Spleen (tissue), 11 donors: ENCODE measurements at regions not wholly inside any gene's neighbourhood (a gene's known extent, or its start where the extent isn't known, plus 50 kb on each side); places are given as distances from the start of the nearest gene placed in this dataset.

Experiments used
- DNase-seq: peaks from one replicate; pipeline ENCODE4 v3.0.0-alpha.2; 2020
- H3K27ac ChIP-seq, 8 donors: fragments of 200-600 bp; sonication (generic) in 7 of 8; 1 replicate in 4 of 8; 2 replicates in 4 of 8; pipeline versions ENCODE4 v1.5.0 to v1.8.0; 2016 to 2021; ENCODE audit warnings: inconsistent platforms in 4 of 8, mild to moderate bottlenecking in 4 of 8, moderate library complexity in 1 of 8
- H3K27me3 ChIP-seq, 7 donors: fragments of 200-600 bp; sonication (generic) in 6 of 7; replicated peaks in 1 of 7; 1 replicate in 4 of 7; 2 replicates in 3 of 7; pipeline versions ENCODE4 v1.5.0 to v1.8.0; 2016 to 2021; ENCODE audit warnings: inconsistent platforms in 3 of 7, mild to moderate bottlenecking in 1 of 7
- H3K36me3 ChIP-seq, 6 donors: fragments of 200-600 bp; sonication (generic) in 5 of 6; 1 replicate in 4 of 6; 2 replicates in 2 of 6; pipeline versions ENCODE4 v1.5.0 to v1.8.0; 2016 to 2021; ENCODE audit warnings: inconsistent platforms in 2 of 6
- H3K4me1 ChIP-seq, 6 donors: fragments of 200-600 bp; sonication (generic) in 5 of 6; 1 replicate in 3 of 6; 2 replicates in 3 of 6; pipeline versions ENCODE4 v1.5.0 to v1.8.0; 2016 to 2021; ENCODE audit warnings: inconsistent platforms in 3 of 6
- H3K4me3 ChIP-seq, 8 donors: fragments of 200-600 bp; sonication (generic) in 7 of 8; 1 replicate in 4 of 8; 2 replicates in 4 of 8; pipeline versions ENCODE4 v1.5.0 to v1.8.0; 2016 to 2021; ENCODE audit warnings: inconsistent platforms in 4 of 8, mild to moderate bottlenecking in 4 of 8, moderate library complexity in 2 of 8
- H3K9me3 ChIP-seq, 8 donors: fragments of 200-600 bp; sonication (generic) in 7 of 8; 1 replicate in 4 of 8; 2 replicates in 4 of 8; pipeline versions ENCODE4 v1.5.0 to v1.8.0; 2016 to 2021; ENCODE audit warnings: inconsistent platforms in 4 of 8
- POLR2A ChIP-seq, 3 donors: fragments of 450-650 bp; IDR thresholded peaks; one replicate each; pipeline ENCODE4 v1.5.1; 2017; ENCODE audit warnings: antibody characterized with exemption in 3 of 3, mild to moderate bottlenecking in 1 of 3
- POLR2AphosphoS5 ChIP-seq, 3 donors: sonication (generic); formaldehyde crosslinking; IDR thresholded peaks; one replicate each; pipeline ENCODE4 v1.5.1; 2017; ENCODE audit warnings: antibody characterized with exemption in 3 of 3
- WGBS, 5 donors: extraction: QIAGEN DNeasy Blood & Tissue Kit in 3 of 5; methylation state at CpG; one replicate each; pipeline versions ENCODE4 v1.1.5 to v1.1.7; 2013 to 2018; 5-methylcytosine and 5-hydroxymethylcytosine counted together
- intact Hi-C: fragments of 100-400 bp; cut with DNase I; formaldehyde crosslinking; loops from one replicate; pipeline ENCODE4 v1.15.0; 2023; ENCODE audit warnings: low total_unique reads
- TF ChIP-seq, protein P1 (sequence below), 11 experiments: fragments of 200-600 bp in 7 of 11; fragments of 450-650 bp in 4 of 11; sonication (generic) in 4 of 11; IDR thresholded peaks in 8 of 11; conservative IDR thresholded peaks in 3 of 11; 1 replicate in 7 of 11; 2 replicates in 4 of 11; pipeline versions ENCODE4 v1.4.0 to v1.8.0; 2016 to 2021; ENCODE audit warnings: antibody characterized with exemption in 11 of 11, inconsistent platforms in 4 of 11, mild to moderate bottlenecking in 1 of 11
- donor health status: healthy with polysubstance abuse.
- donor health status: DM: no; HTN: no; CAD: no; lungs with moderate emphysema.
- donor health status: DM: no; HTN: no; CAD: no.
- donor health status: Bipolar disorder and iron deficiency.
- donor health status: healthy.
- donor health status: DM: no; HTN: no; CAD: no.
- donor health status: DM: yes; HTN: yes; CAD: no.

DNA sequence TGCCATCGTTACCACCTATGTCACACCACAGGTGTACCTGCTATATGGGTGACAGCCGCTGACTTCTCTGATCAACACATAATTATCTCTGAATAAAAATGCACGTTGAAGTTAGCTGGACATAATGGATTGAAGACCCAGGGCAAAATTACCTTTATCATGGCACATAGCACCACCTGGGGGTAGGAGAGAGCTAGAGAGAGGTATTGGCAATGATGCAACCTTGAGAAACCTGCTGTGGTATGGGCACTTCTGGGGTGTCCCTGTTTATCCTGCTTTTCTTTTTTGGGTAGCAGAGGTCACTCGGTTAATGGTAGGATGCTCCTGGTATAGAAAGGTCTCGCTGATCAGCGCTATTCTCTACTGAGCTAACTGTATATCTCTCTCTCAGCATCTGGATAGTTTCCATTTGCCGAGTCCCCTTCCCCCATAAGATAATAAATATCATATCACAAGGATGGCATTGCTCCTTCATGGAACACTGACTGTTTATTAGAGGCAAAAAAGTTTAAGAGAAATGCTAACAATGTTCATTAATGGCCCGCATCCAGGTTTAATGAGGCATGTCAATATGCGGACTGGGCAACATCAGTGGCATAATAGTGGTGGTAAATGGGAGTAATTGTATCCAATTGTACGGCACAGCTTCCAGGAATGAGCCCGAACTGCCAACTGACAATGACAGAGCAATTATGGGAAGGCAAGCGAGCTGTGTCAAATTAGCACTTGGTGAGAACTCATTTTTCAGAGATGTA, 323.1 kb downstream of the TFEC start:
- TF ChIP-seq, protein P1, sequence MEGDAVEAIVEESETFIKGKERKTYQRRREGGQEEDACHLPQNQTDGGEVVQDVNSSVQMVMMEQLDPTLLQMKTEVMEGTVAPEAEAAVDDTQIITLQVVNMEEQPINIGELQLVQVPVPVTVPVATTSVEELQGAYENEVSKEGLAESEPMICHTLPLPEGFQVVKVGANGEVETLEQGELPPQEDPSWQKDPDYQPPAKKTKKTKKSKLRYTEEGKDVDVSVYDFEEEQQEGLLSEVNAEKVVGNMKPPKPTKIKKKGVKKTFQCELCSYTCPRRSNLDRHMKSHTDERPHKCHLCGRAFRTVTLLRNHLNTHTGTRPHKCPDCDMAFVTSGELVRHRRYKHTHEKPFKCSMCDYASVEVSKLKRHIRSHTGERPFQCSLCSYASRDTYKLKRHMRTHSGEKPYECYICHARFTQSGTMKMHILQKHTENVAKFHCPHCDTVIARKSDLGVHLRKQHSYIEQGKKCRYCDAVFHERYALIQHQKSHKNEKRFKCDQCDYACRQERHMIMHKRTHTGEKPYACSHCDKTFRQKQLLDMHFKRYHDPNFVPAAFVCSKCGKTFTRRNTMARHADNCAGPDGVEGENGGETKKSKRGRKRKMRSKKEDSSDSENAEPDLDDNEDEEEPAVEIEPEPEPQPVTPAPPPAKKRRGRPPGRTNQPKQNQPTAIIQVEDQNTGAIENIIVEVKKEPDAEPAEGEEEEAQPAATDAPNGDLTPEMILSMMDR (IDR thresholded peaks at IDR 0.05 in 8 of 11, conservative IDR thresholded peaks at IDR 0.05 in 3 of 11) = no peak
- no peak for TF ChIP-seq POLR2AphosphoS5 (IDR thresholded peaks at IDR 0.05)
- no peak for DNase-seq
- H3K9me3 ChIP-seq = no peaks in the 10 kb centered on the region
- no peak overlapping the region for H3K27ac ChIP-seq
- H3K4me3 ChIP-seq = no peak overlapping the region
- no peaks in the 10 kb centered on the region for H3K36me3 ChIP-seq
- H3K27me3 ChIP-seq = no peaks in the 10 kb centered on the region
- intact Hi-C loops = no loop called here
- no peaks in the 10 kb centered on the region for H3K4me1 ChIP-seq
- WGBS, 5 donors = 75 to 82% (median 77%) methylated on average over 12 of the region's 12 CpGs

DNA sequence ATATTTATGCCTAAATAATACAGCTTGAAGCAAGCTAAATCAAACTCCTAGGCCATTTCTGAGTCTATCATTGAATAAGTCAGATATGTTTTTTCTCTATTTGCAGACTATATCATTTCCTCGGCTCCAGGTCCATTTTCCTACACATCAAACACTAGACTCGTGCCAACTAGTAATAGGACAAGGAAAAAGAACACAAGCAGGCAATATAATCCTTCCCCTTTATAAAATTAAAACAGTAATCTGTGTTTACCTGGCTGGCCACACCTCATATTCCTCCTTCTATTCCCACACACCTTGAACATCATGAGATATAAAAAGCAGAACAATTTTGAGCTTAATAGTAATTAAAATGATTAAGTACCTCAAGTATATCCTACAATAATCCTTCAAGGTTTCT, 325.7 kb downstream of the TFEC start:
- Histone ChIP-seq H3K36me3 (no peaks in the 10 kb centered on the region), H3K4me3 (no peak overlapping the region), H3K4me1 (no peaks in the 10 kb centered on the region), H3K9me3 (no peaks in the 10 kb centered on the region), H3K27me3 (no peaks in the 10 kb centered on the region), H3K27ac (no peak overlapping the region)
- intact Hi-C loops = no loop called here
- WGBS, 5 donors = 67 to 92% (median 81%) methylated on average over 2 of the region's 2 CpGs
- no peak for DNase-seq
- TF ChIP-seq POLR2A (IDR thresholded peaks at IDR 0.05) (no peak), POLR2AphosphoS5 (IDR thresholded peaks at IDR 0.05) (no peak)
- TF ChIP-seq, protein P1 (IDR thresholded peaks at IDR 0.05 in 8 of 11, conservative IDR thresholded peaks at IDR 0.05 in 3 of 11) = no peak

DNA sequence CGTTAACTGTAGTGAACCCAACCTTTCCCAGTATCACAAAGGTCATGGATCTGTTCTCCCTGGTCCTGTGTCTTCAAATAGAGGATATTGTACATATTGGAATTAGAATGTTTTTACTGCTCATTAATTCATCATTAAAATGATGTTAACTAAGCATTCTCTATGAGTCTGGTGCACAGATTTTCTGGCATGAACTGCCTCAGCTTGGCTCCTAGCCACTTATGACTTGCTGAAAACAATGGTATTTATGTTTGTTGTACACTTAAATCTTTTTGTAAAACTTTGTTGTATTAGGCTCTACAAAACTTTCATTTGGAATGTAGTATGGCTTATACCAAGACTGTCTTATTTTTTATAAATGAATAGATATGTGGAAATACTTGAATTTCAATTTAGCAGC, 329.4 kb downstream of the TFEC start:
- H3K9me3 ChIP-seq = no peaks in the 10 kb centered on the region
- H3K27me3 ChIP-seq = no peaks in the 10 kb centered on the region
- TF ChIP-seq, protein P1 (IDR thresholded peaks at IDR 0.05 in 8 of 11, conservative IDR thresholded peaks at IDR 0.05 in 3 of 11) = no peak
- TF ChIP-seq POLR2AphosphoS5 (IDR thresholded peaks at IDR 0.05) (no peak), POLR2A (IDR thresholded peaks at IDR 0.05) (no peak)
- DNase-seq = no peak
- no peak overlapping the region for H3K4me3 ChIP-seq
- intact Hi-C loops = no loop called here
- 36 to 72% (median 56%) methylated on average over 1 of the region's 1 CpG for WGBS, 5 donors
- no peak overlapping the region for H3K27ac ChIP-seq
- H3K36me3 ChIP-seq = no peaks in the 10 kb centered on the region
- no peaks in the 10 kb centered on the region for H3K4me1 ChIP-seq

DNA sequence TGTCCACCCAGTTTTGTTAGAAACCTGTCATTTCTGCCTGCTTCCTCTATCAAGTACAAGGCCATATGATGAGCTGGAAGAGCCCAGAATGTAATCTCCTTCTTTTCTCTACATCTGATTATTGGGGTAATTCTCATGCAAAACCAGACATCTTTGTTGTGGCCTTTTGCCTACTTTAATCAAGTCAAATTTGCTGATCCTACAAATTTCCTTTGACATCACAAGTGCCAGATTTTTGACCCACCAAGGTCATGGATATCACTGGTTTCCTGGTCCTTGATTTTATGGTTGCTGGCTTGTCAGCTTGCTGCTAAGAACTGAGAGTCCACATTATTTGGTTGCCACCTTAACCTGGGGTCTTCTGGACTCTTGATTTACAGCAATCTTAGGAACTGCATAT, 336.1 kb downstream of the TFEC start:
- Histone ChIP-seq H3K27ac (no peak overlapping the region), H3K36me3 (no peaks in the 10 kb centered on the region), H3K27me3 (no peaks in the 10 kb centered on the region), H3K9me3 (no peaks in the 10 kb centered on the region), H3K4me1 (no peaks in the 10 kb centered on the region), H3K4me3 (no peak overlapping the region)
- intact Hi-C loops = no loop called here
- no peak for DNase-seq
- TF ChIP-seq, protein P1 (IDR thresholded peaks at IDR 0.05 in 8 of 11, conservative IDR thresholded peaks at IDR 0.05 in 3 of 11) = no peak
